Mucosa of stomach (tissue), 1 donor: ENCODE measurements at regions not wholly inside any gene's neighbourhood (a gene's known extent, or its start where the extent isn't known, plus 50 kb on each side); places are given as distances from the start of the nearest gene placed in this dataset.

Experiments
- H3K27me3 ChIP-seq: one replicate; pipeline ENCODE4 v1.7.0; 2013; ENCODE audit warnings: mild to moderate bottlenecking, low read length; ENCODE audit not compliant: control insufficient read depth, insufficient read depth
- H3K36me3 ChIP-seq: one replicate; pipeline ENCODE4 v1.7.0; 2013; ENCODE audit warnings: low read length; ENCODE audit not compliant: control insufficient read depth, insufficient read depth
- H3K4me1 ChIP-seq: one replicate; pipeline ENCODE4 v1.7.0; 2013; ENCODE audit warnings: mild to moderate bottlenecking, low read length; ENCODE audit not compliant: control insufficient read depth, insufficient read depth
- H3K4me3 ChIP-seq: one replicate; pipeline ENCODE4 v1.7.0; 2013; ENCODE audit warnings: low read length
- H3K9ac ChIP-seq: one replicate; pipeline ENCODE4 v1.7.0; 2013; ENCODE audit warnings: mild to moderate bottlenecking, low read length, moderate library complexity
- H3K9me3 ChIP-seq: one replicate; pipeline ENCODE4 v1.7.0; 2013; ENCODE audit warnings: mild to moderate bottlenecking, low read length, moderate library complexity; ENCODE audit not compliant: control insufficient read depth
- donor health status: Pancreatic carcinoma.

- Histone ChIP-seq H3K36me3 (no peaks in the 10 kb centered on the region), H3K9me3 (no peaks in the 10 kb centered on the region), H3K27me3 (no peaks in the 10 kb centered on the region), H3K9ac (no peak overlapping the region), H3K4me3 (no peak overlapping the region), H3K4me1 (no peaks in the 10 kb centered on the region)
Observed at GRCh38 chr2:147792966-147793617, 51.7 kb upstream of the ACVR2A start.

GRCh38 chr2:147790580-147790979 is 54.2 kb upstream of the ACVR2A start:
- Histone ChIP-seq H3K4me1 (no peaks in the 10 kb centered on the region), H3K4me3 (no peak overlapping the region), H3K9me3 (no peaks in the 10 kb centered on the region), H3K27me3 (no peaks in the 10 kb centered on the region), H3K9ac (no peak overlapping the region), H3K36me3 (no peaks in the 10 kb centered on the region)

GRCh38 chr2:147789720-147790119 is 55.1 kb upstream of the ACVR2A start:
- Histone ChIP-seq H3K27me3 (no peaks in the 10 kb centered on the region), H3K9ac (no peak overlapping the region), H3K9me3 (no peaks in the 10 kb centered on the region), H3K4me1 (no peaks in the 10 kb centered on the region), H3K36me3 (no peaks in the 10 kb centered on the region), H3K4me3 (no peak overlapping the region)

GRCh38 chr2:147789287-147789686 is 55.5 kb upstream of the ACVR2A start:
- no peaks in the 10 kb centered on the region for H3K36me3 ChIP-seq
- no peak overlapping the region for H3K4me3 ChIP-seq
- H3K9me3 ChIP-seq: no peaks in the 10 kb centered on the region
- no peaks in the 10 kb centered on the region for H3K27me3 ChIP-seq
- H3K4me1 ChIP-seq: no peaks in the 10 kb centered on the region
- no peak overlapping the region for H3K9ac ChIP-seq

- Histone ChIP-seq H3K9ac (no peak overlapping the region), H3K36me3 (no peaks in the 10 kb centered on the region), H3K4me1 (no peaks in the 10 kb centered on the region), H3K27me3 (no peaks in the 10 kb centered on the region), H3K9me3 (no peaks in the 10 kb centered on the region), H3K4me3 (no peak overlapping the region)
Observed at GRCh38 chr2:147782141-147782930, 62.5 kb upstream of the ACVR2A start.

GRCh38 chr2:147779440-147779839 is 65.4 kb upstream of the ACVR2A start:
- Histone ChIP-seq H3K4me3 (no peak overlapping the region), H3K4me1 (no peaks in the 10 kb centered on the region), H3K9ac (no peak overlapping the region), H3K27me3 (no peaks in the 10 kb centered on the region), H3K9me3 (no peaks in the 10 kb centered on the region), H3K36me3 (no peaks in the 10 kb centered on the region)

GRCh38 chr2:147777394-147777793 is 67.4 kb upstream of the ACVR2A start:
- no peaks in the 10 kb centered on the region for H3K36me3 ChIP-seq
- H3K9me3 ChIP-seq: no peaks in the 10 kb centered on the region
- H3K4me1 ChIP-seq: no peaks in the 10 kb centered on the region
- no peaks in the 10 kb centered on the region for H3K27me3 ChIP-seq
- H3K4me3 ChIP-seq: no peak overlapping the region
- H3K9ac ChIP-seq: no peak overlapping the region

- Histone ChIP-seq H3K27me3 (no peaks in the 10 kb centered on the region), H3K9me3 (no peaks in the 10 kb centered on the region), H3K4me1 (no peaks in the 10 kb centered on the region), H3K4me3 (no peak overlapping the region), H3K36me3 (no peaks in the 10 kb centered on the region), H3K9ac (no peak overlapping the region)
Observed at GRCh38 chr2:147774805-147775204, 70.0 kb upstream of the ACVR2A start.

- Histone ChIP-seq H3K4me1 (no peaks in the 10 kb centered on the region), H3K27me3 (no peaks in the 10 kb centered on the region), H3K9ac (no peak overlapping the region), H3K4me3 (no peak overlapping the region), H3K9me3 (no peaks in the 10 kb centered on the region), H3K36me3 (no peaks in the 10 kb centered on the region)
Observed at GRCh38 chr2:147773479-147773878, 71.3 kb upstream of the ACVR2A start.

GRCh38 chr2:147772781-147773180 is 72.0 kb upstream of the ACVR2A start:
- Histone ChIP-seq H3K4me3 (no peak overlapping the region), H3K36me3 (no peaks in the 10 kb centered on the region), H3K4me1 (no peaks in the 10 kb centered on the region), H3K9me3 (no peaks in the 10 kb centered on the region), H3K27me3 (no peaks in the 10 kb centered on the region), H3K9ac (no peak overlapping the region)

- H3K9me3 ChIP-seq: no peaks in the 10 kb centered on the region
- no peak overlapping the region for H3K4me3 ChIP-seq
- H3K27me3 ChIP-seq: no peaks in the 10 kb centered on the region
- H3K9ac ChIP-seq: no peak overlapping the region
- no peaks in the 10 kb centered on the region for H3K4me1 ChIP-seq
- no peaks in the 10 kb centered on the region for H3K36me3 ChIP-seq
Observed at GRCh38 chr2:147763861-147764260, 81.0 kb upstream of the ACVR2A start.

GRCh38 chr2:147760984-147761383 is 83.8 kb upstream of the ACVR2A start:
- Histone ChIP-seq H3K9me3 (no peaks in the 10 kb centered on the region), H3K36me3 (no peaks in the 10 kb centered on the region), H3K4me3 (no peak overlapping the region), H3K4me1 (no peaks in the 10 kb centered on the region), H3K9ac (no peak overlapping the region), H3K27me3 (no peaks in the 10 kb centered on the region)
